K562 (cell line): ENCODE measurements at regions not wholly inside any gene's neighbourhood (a gene's known extent, or its start where the extent isn't known, plus 50 kb on each side); places are given as distances from the start of the nearest gene placed in this dataset.

Source experiments
- ATAC-seq: fragments of 200-7000 bp; cut with Tn5 transposase; 3 replicates; pipeline ENCODE4 v1.9.1; 2020; ENCODE audit warnings: moderate library complexity
- BruUV-seq: library from RNA; stranded (reverse); fragments of 400-500 nt; replicated peaks from 2 replicates; lab custom pipeline; 2021; lab: Mats Ljungman, UMichigan
- CTCF ChIA-PET: fragments of 300-600 bp; formaldehyde crosslinking; extraction: SDS; loops from one replicate; lab custom pipeline; 2021; ENCODE audit warnings: low intra/inter-chr PET ratio; lab: Yijun Ruan, JAX
- POLR2A ChIA-PET: fragments of 300-600, 350-650 bp; sonication (Branson Sonifier 250); formaldehyde crosslinking; extraction: SDS; loops from one replicate; lab custom pipeline; 2021; ENCODE audit warnings: antibody characterized with exemption, inconsistent platforms; lab: Yijun Ruan, JAX
- DNase-seq, 4 experiments: peaks; one replicate each; pipeline versions ENCODE4 v3.0.0 to v3.0.0-alpha.2; 2011 to 2018; ENCODE audit warnings: low spot score in 3 of 4, mixed read lengths in 3 of 4; ENCODE audit errors: extremely low read depth in 1 of 4
- FAIRE-seq: peaks from 2 replicates; lab custom pipeline; 2011; peaks lifted over from hg19 to GRCh38; lab: Jason Lieb, UNC
- H2AFZ ChIP-seq: 2 replicates; pipeline ENCODE4 v1.6.0; 2011; ENCODE audit warnings: low read depth, low read length, control low read depth, inconsistent platforms
- H3K27ac ChIP-seq: fragments of 200-600 bp; 3 replicates; pipeline ENCODE4 v1.8.0; 2011; ENCODE audit warnings: low read depth, mild to moderate bottlenecking, control low read depth, inconsistent platforms, low read length, moderate library complexity, mixed read lengths; ENCODE audit errors: extremely low read depth
- H3K27me3 ChIP-seq, 2 experiments: fragments of 300-600 bp in 1 of 2; 2 replicates in 1 of 2; 3 replicates in 1 of 2; pipeline versions ENCODE4 v1.6.0 to v1.8.0; 2011; ENCODE audit warnings: inconsistent platforms in 2 of 2, low read length in 2 of 2, mild to moderate bottlenecking in 1 of 2, mixed read lengths in 1 of 2, moderate library complexity in 1 of 2; ENCODE audit not compliant: control insufficient read depth in 2 of 2, insufficient read depth in 2 of 2
- H3K36me3 ChIP-seq: fragments of 300-600 bp; 3 replicates; pipeline ENCODE4 v1.8.0; 2011; ENCODE audit warnings: mild to moderate bottlenecking, low read length, inconsistent platforms; ENCODE audit not compliant: control insufficient read depth, insufficient read depth
- H3K4me1 ChIP-seq, 2 experiments: fragments of 200-600 bp in 1 of 2; replicated peaks in 1 of 2; 2 replicates in 1 of 2; 3 replicates in 1 of 2; pipeline versions ENCODE4 v1.5.1 to v1.8.0; 2011; ENCODE audit warnings: inconsistent platforms in 2 of 2, low read length in 2 of 2, mild to moderate bottlenecking in 1 of 2, mixed read lengths in 1 of 2, moderate library complexity in 1 of 2; ENCODE audit not compliant: control insufficient read depth in 2 of 2, insufficient read depth in 2 of 2
- H3K4me2 ChIP-seq: 2 replicates; pipeline ENCODE4 v1.6.1; 2011; ENCODE audit warnings: low read length, control low read depth, inconsistent platforms, mixed read lengths; ENCODE audit not compliant: insufficient read depth
- H3K4me3 ChIP-seq: fragments of 200-600 bp; sonication (generic), shearing (Covaris generic); 2 replicates; pipeline ENCODE4 v1.5.1; 2016; ENCODE audit warnings: control low read depth, inconsistent platforms
- H3K79me2 ChIP-seq: fragments of 200-600 bp; 3 replicates; pipeline ENCODE4 v1.8.0; 2011; ENCODE audit warnings: low read length, inconsistent platforms; ENCODE audit not compliant: control insufficient read depth, insufficient read depth
- H3K9ac ChIP-seq, 2 experiments: 2 replicates each; pipeline versions ENCODE4 v1.6.0 to v1.6.1; 2011; ENCODE audit warnings: low read depth in 2 of 2, low read length in 2 of 2, control low read depth in 1 of 2, inconsistent platforms in 1 of 2, mild to moderate bottlenecking in 1 of 2, mixed read lengths in 1 of 2; ENCODE audit not compliant: insufficient read depth in 1 of 2
- H3K9me1 ChIP-seq: one replicate; pipeline ENCODE4 v1.6.0; 2011; ENCODE audit warnings: inconsistent platforms, mild to moderate bottlenecking, low read length, moderate library complexity; ENCODE audit not compliant: control insufficient read depth, insufficient read depth
- H3K9me3 ChIP-seq: replicated peaks from 2 replicates; pipeline ENCODE4 v1.5.1; 2011; ENCODE audit warnings: low read depth, low read length, inconsistent platforms; ENCODE audit not compliant: control insufficient read depth, insufficient read depth
- H4K20me1 ChIP-seq: replicated peaks from 2 replicates; pipeline ENCODE4 v1.6.1; 2011; ENCODE audit warnings: low read length, inconsistent platforms, mixed read lengths; ENCODE audit not compliant: control insufficient read depth, insufficient read depth
- BDP1 ChIP-seq: IDR thresholded peaks from 3 replicates; pipeline ENCODE4 v1.6.1; 2011; ENCODE audit not compliant: insufficient read length, insufficient read depth
- KDM1A ChIP-seq, 2 experiments: fragments of 450-650 bp; IDR thresholded peaks; 2 replicates each; pipeline ENCODE4 v1.6.1; 2016; ENCODE audit warnings: mild to moderate bottlenecking in 2 of 2
- KLF6 ChIP-seq: fragments of 250-450 bp; sonication (Bioruptor Pico); IDR thresholded peaks from 2 replicates; pipeline ENCODE4 v1.4.0; 2020; ENCODE audit warnings: mild to moderate bottlenecking, moderate library complexity, borderline replicate concordance
- MAFK ChIP-seq: IDR thresholded peaks from 2 replicates; pipeline ENCODE4 v1.6.1; 2011; ENCODE audit warnings: low read length, improper control_type of control experiment
- NCOA6 ChIP-seq: fragments of 450-650 bp; IDR thresholded peaks from 2 replicates; pipeline ENCODE4 v1.6.1; 2017; ENCODE audit warnings: mild to moderate bottlenecking
- PCBP2 ChIP-seq: fragments of 200-400 bp; formaldehyde crosslinking; IDR thresholded peaks from 2 replicates; pipeline ENCODE4 v1.6.1; 2018; ENCODE audit warnings: low read length, low read depth, mild to moderate bottlenecking, moderate library complexity; ENCODE audit not compliant: poor library complexity, severe bottlenecking
- PHB ChIP-seq: fragments of 250-450 bp; sonication (Bioruptor Pico); IDR thresholded peaks from 2 replicates; pipeline ENCODE4 v1.5.0; 2021
- POLR2AphosphoS5 ChIP-seq: IDR thresholded peaks from 2 replicates; pipeline ENCODE4 v1.6.1; 2011; ENCODE audit warnings: mild to moderate bottlenecking, low read depth, low read length, moderate library complexity; ENCODE audit not compliant: control insufficient read depth, insufficient read depth
- POLR2B ChIP-seq: fragments of 450-650 bp; IDR thresholded peaks from 2 replicates; pipeline ENCODE4 v1.6.1; 2018; ENCODE audit warnings: low read depth; ENCODE audit not compliant: partially characterized antibody
- PRPF4 ChIP-seq: fragments of 200-400 bp; formaldehyde crosslinking; IDR thresholded peaks from one replicate; pipeline ENCODE4 v1.6.1; 2017; ENCODE audit warnings: low read length, low read depth, mild to moderate bottlenecking; ENCODE audit not compliant: insufficient read depth, poor library complexity, severe bottlenecking
- PTRF ChIP-seq: fragments of 450-650 bp; IDR thresholded peaks from 2 replicates; pipeline ENCODE4 v1.6.1; 2016; ENCODE audit warnings: mild to moderate bottlenecking, missing genetic modification characterization, missing compliant biosample characterization
- PYGO2 ChIP-seq: fragments of 450-650 bp; IDR thresholded peaks from 2 replicates; pipeline ENCODE4 v1.6.1; 2016; ENCODE audit warnings: mild to moderate bottlenecking, missing genetic modification characterization, moderate library complexity, missing compliant biosample characterization
- ZBTB9 ChIP-seq: fragments of 450-650 bp; formaldehyde crosslinking; IDR thresholded peaks from 2 replicates; pipeline ENCODE4 v1.4.0; 2020; ENCODE audit warnings: mild to moderate bottlenecking, moderate library complexity
- ZNF143 ChIP-seq: sonication (generic); formaldehyde crosslinking; IDR thresholded peaks from 2 replicates; pipeline ENCODE4 v1.9.0; 2022; ENCODE audit warnings: mild to moderate bottlenecking, missing genetic modification reagents
- ZNF354B ChIP-seq: fragments of 250-450 bp; sonication (Bioruptor Pico); IDR thresholded peaks from 2 replicates; pipeline ENCODE4 v1.4.0; 2020
- ZNF699 ChIP-seq: fragments of 250-450 bp; sonication (Bioruptor Pico); IDR thresholded peaks from 2 replicates; pipeline ENCODE4 v1.8.0; 2021; ENCODE audit warnings: mild to moderate bottlenecking, moderate library complexity; ENCODE audit not compliant: insufficient replicate concordance
- WGBS: fragments of 100-300 bp; shearing (Covaris generic); methylation state at CpG from one replicate; pipeline ENCODE4 v1.1.6; 2016; ENCODE audit warnings: low coverage, mixed read lengths; ENCODE audit not compliant: insufficient coverage; ENCODE audit errors: missing lambda C conversion rate; 5-methylcytosine and 5-hydroxymethylcytosine counted together
- in situ Hi-C: fragments of 300-500 bp; cut with MboI; formaldehyde crosslinking; loops from 4 replicates; pipeline ENCODE4 v1.15.0; 2018; ENCODE audit warnings: inconsistent platforms, mixed read lengths
- intact Hi-C: fragments of 100-400 bp; cut with micrococcal nuclease; formaldehyde crosslinking; loops from 2 replicates; pipeline ENCODE4 v1.14.2; 2022

GRCh38 chr5:79923431-79923830 is 67.6 kb downstream of the MTX3 start:
- FAIRE-seq: no peak
- Histone ChIP-seq H3K4me3 (no peak overlapping the region), H3K4me1 (no peaks in the 10 kb centered on the region), H2AFZ (no peak overlapping the region), H3K27ac (no peak overlapping the region), H3K27me3 (no peaks in the 10 kb centered on the region), H3K9me3 (peaks cover 2% of the 10 kb centered on the region; the same call in 1 of the 2 replicates), H3K9ac (no peak overlapping the region), H3K36me3 (no peaks in the 10 kb centered on the region), H3K79me2 (no peaks in the 10 kb centered on the region), H3K4me2 (no peak overlapping the region), H3K9me1 (no peaks in the 10 kb centered on the region), H4K20me1 (no peaks in the 10 kb centered on the region)
- intact Hi-C loops (no loop called here), in situ Hi-C loops (no loop called here)
- TF ChIP-seq ZNF354B (CRISPR knock-in tag): no peak
- TF ChIP-seq PHB: no peak
- no peak for TF ChIP-seq ZNF699 (CRISPR knock-in tag)
- no peak for TF ChIP-seq KLF6 (CRISPR knock-in tag)
- TF ChIP-seq ZNF143 (CRISPR knock-in tag): no peak
- TF ChIP-seq PTRF: no peak
- TF ChIP-seq PRPF4: no peak
- TF ChIP-seq BDP1: no peak
- no peak for TF ChIP-seq PCBP2
- TF ChIP-seq ZBTB9 (CRISPR knock-in tag): no peak
- no peak for TF ChIP-seq POLR2AphosphoS5
- TF ChIP-seq NCOA6: no peak
- no peak for TF ChIP-seq PYGO2
- no peak for TF ChIP-seq POLR2B
- TF ChIP-seq KDM1A (IDR thresholded peaks at IDR 0.05): no peak
- no peak for TF ChIP-seq MAFK
- 0% methylated on average over 1 of the region's 1 CpG for WGBS
- DNase-seq: no peak
- CTCF ChIA-PET: no interaction called here
- no TSS peak for BruUV-seq
- POLR2A ChIA-PET: no interaction called here
- ATAC-seq: no peak
